HG03025 (cell line): ENCODE measurements at regions not wholly inside any gene's neighbourhood (a gene's known extent, or its start where the extent isn't known, plus 50 kb on each side); places are given as distances from the start of the nearest gene placed in this dataset.
"Not testable (repeated sequence)": the region's sequence is repeated elsewhere in the genome, so short reads cannot be mapped to it uniquely, and the experiment has no call there.

ENCODE experiments used
- ATAC-seq: cut with Tn5 transposase; IDR thresholded peaks from one replicate; pipeline ENCODE4 v1.9.1; 2021; ENCODE audit warnings: mild to moderate bottlenecking, moderate library complexity; ENCODE audit not compliant: unreplicated experiment, low FRiP score

DNA sequence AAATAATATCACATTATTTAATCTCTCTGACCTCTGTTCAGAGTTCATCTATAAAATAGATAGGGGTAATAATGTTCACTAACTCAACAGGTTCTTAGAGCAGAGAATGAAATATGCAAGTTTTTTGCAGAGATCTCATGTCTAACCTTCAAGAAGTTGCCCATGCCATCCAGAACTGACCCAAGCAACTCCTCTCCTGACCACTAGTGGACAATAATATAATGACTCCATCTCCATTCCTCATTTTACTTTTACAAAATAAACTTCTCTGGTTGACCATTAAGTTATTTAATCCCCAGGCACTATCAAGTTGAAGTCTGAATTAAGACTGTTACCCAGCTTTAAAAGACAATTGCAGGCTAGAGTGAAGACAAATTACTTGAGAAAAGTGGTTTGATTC, 382.6 kb downstream of the KCNA4 start:
- ATAC-seq: no peak

DNA sequence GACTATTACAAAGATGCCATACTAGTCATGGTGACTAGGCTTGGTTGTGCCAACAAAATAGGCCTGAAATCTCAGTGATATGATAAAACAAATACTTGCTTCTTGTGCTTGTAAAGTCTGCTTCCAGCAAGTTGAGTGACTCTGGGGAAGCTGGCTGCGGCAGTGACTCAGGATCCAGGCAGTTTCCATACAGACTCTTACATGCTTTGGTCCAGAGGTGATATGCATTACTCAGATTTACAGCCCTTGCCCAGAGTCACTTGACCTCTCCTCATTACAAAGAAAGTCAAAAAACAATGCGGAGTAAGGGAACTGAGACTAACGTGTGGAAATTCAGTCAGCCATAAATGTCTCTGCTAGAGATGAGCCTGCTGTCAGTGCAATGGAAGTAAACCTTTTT, 387.5 kb downstream of the KCNA4 start:
- no peak for ATAC-seq

DNA sequence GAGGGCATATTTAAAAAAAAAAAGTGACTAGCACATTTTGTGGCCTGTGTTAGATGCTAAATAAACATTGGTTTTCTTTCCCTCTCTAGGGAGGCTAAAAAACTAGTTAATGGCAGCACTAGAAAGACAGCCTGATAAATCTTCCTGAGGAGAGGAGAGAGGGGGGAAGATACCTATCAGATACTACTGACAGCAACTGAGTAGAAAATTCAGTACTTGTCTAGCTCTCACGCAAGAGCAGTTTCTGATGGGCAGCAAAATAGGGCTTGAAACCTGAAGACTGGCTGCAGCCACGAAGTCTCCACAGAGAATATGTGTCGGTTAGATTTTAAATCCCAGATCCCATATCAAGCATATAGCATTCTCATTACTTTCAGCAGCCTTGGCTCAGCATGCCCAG, 388.2 kb downstream of the KCNA4 start:
- no peak for ATAC-seq

DNA sequence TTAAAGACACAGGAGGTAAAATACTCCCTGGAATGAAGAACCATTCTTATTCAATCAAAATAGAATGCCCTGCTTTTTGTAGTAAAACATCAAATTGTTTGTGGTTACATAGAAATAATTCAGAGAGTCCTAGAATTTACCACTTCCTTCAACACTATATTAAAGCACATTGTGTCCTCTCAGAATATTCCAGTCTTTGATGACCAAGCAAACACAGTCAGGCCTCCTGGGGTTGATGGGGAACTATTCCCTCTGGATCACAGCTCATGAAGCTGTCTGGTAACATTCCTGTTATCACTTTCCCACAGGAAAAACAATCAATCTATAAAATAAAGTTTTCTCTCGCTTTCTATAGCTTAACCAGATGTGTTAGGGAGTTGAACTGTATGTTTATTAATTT, 389.3 kb downstream of the KCNA4 start:
- no peak for ATAC-seq

DNA sequence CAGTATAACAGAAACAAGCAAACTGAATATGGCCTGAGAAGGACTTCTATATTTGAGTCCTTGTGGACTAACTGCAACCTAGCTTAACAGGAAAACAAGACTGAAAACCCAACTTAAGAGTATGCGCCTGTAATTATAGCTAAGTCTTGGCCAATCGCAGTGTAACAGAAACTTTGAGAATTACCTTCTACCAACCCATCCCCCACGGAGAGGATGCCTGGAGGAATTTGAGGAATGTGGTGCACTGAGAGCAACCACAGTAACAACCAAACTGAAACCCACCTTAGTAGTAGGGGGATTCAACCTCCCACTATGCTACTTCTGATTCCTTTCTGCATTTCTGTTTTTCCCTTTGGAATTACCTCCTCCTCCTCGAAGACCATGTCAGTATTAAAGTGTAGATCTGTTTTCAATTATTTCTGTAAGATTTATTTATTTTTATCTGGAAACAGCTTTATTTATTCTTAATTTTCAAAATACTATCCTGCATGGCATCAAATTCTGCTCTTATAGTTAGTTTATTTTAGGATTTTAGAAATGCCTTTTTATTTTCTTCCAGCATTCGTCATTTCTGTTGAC, 393.6 kb downstream of the KCNA4 start:
- ATAC-seq: no peak

DNA sequence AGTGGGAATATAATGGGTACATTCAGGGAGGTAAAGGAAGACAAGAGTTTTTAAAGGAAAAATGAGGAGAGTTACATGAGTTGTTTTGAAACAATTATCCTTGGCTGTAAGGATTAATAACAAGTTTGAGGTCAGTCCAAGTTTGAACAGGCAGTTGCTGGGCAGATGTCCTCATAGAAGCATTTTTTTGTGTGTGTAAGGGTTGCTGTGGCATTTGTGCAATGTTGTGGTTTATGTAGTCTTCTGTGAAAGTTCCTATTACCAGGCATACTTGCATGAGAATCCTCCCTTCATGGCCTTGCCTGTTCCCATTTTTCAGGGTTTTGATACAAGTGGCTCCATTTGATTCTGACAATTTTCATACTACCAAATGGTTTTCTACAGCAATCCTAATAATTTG, 400.2 kb downstream of the KCNA4 start:
- ATAC-seq: no peak

DNA sequence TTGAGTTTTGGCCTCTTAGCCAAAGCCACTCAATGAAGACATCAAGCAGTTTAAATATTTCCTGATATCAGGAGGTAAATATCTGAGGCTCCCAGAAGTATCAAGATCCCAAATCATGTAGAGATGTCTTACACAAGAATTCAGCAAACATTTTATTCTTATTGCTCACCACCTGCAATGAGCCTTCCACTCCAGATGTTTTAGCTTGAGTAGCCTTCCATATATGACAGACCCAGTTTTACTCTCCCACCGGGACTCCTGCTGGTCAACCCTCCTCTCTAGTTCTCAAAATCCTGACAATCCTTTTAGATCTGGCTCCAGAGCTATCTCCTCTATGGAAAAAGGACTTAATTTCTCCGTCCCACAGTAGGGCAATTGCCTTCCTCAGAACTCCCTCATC, 404.4 kb downstream of the KCNA4 start:
- ATAC-seq: no peak

DNA sequence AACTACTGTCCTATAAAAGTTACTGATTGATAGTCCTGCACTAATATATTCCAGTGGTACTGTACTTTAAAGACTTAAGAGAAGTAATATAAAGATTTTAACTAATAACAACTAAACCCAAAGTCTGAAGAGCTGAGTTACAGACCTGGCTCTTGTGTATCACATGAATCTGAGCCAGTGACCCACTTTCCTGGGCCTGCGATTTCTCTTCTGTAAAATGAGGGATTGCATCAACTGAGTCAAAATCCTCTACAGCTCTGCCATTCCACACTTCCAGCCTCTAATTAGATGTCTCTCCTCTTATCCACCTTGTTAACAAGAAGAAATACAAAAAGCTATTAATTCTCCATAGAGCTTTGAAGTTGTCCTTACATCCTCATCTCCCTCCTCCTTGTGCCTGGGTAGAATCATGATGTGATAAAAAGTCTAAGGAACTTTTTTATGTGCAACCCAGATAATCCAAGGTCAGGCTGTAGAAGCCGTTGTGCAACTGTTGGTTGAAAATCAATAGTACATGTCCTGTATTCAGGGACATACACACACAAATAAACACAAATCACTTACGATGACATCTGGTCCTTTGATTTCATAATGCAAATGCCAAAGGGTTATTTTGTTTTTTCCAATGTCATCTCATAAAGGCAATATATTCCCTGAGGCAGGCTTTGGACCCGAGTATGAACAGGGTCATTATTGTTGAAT, 410.3 kb downstream of the KCNA4 start:
- no peak for ATAC-seq

DNA sequence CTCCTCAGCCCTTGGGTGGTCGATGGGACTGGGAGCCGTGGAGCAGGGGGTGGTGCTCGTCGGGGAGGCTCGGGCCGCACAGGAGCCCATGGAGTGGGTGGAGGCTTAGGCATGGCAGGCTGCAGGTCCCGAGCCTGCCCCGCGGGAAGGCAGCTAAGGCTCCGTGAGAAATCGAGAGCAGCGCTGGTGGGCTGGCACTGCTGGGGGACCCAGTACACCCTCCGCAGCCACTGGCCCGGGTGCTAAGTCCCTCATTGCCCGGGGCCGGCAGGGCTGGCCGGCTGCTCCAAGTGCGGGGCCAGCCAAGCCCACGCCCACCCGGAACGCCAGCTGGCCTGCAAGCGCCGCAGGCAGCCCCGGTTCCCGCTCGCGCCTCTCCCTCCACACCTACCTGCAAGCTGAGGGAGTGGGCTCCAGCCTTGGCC, 416.7 kb downstream of the KCNA4 start:
- ATAC-seq: not testable (repeated sequence)

DNA sequence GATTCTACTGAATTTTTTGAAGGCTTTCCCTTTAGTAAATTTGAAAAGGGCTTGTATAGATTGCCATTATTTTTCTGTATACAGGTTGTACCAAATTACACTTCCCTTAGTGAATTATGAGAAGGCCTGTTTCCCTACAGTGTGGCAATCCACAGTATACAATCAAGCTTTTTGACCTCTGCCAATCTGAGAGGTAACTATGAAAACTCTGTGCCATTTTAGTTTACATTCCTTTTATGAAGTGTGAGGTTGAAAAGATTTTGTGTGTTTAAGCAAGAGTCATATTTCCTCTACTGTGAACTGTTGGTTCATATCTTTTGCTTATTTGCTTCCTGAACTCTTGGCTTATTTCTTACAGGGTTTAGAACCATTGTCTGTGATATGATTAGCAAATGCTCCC, 432.5 kb downstream of the KCNA4 start:
- ATAC-seq: no peak

DNA sequence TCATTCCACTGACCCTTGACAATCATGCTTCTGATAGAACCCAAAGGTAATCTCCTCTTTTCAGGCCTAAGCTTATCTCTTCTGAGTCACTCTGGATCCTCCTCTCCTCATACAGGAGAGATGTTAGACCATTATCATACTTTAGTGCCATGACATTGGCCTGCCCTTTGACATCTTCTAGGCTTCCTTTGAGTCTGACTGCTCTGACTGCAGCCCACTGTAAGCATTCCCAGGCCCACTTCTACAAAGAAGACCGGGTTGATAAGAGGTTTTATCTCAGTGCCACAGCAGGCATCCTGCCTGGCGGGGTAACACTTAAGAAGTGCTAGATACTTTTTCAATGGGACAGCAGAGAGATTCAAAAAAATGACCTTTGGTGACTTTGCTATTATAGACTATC, 438.0 kb downstream of the KCNA4 start:
- ATAC-seq: no peak

DNA sequence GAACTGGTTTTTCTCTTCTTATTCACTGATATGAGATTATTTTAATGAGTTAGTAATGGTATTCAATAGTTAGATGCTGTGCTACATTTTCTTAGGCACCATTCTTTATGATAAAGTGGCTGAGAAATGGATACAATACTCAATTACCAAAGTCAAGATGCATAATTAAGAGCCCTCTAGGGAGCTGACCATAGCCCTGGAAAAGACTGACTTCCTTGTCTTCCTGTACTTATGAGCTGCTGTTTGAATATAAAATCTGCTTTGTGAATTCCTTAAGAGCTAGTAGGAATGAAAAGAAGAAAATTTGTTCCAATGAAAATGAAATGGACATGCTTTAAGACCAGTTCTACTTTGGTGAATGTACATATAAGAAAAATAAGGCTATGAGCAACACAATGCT, 452.3 kb downstream of the KCNA4 start:
- no peak for ATAC-seq

DNA sequence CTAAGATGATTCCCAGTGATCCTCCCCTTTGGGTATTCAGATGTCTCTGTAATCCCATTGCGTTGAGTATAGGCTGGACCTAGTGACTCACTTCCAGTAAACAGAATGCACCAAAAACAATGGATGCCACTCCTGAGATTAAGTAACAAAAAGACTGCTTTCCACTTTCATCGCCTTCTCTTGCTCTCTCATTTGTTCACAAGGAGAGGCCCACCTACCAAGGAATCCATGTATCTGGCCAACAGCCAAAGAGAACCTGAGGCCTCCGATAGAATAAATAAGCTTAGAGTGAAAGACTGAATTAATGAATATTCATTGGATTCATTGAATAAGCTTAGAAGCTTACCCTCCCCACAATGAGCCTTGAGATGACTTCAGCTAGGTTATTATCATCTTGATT, 454.6 kb downstream of the KCNA4 start:
- ATAC-seq: no peak

DNA sequence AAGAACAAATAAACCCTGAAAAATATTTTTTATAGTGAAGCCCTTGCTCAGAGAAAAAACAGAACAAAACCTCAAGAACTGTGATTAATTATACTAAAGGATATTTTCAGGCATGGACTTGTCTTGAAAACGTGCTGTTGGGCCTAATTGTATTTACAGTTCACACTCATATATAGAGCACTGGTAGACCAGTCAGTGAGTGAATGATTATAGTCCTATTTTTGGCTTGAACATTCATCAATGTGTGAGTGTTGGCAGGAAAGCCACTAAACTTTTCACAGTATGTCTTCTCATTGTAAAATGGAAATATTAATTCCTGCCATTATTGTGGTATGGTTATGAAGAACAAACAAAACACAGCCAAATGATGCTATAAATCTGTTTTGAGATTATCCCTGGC, 462.8 kb downstream of the KCNA4 start:
- no peak for ATAC-seq

DNA sequence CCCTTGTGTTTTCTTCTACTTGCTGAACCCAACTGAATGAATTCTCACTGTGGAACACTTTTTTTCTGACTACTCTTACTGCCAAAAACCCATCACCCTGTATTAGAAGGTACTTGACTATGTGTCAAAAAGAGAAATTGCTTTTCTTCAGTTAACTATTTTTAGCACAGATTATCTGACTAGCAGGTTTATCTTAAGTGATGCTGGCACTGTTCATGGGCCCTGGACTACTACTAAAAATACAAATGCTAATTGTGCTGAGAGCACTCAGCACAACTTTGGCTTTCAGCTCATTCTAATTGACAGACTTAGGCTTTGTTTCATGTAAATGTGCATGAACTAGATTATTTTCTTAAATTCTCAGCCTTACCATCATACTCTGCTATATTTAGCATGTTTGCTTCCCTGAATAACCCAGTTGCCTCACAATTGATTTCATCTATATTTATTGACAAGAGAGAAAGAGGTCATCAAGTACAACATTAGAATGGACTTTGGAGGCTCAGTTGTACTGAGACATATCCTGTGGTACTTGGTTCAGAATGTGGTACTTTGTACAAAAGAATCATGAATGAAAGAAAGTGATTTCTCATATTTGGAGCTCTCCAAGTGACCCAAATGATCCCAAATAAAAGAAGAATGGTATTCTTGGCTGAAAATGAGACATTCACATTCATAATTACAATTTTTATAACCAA, 478.3 kb downstream of the KCNA4 start:
- no peak for ATAC-seq

DNA sequence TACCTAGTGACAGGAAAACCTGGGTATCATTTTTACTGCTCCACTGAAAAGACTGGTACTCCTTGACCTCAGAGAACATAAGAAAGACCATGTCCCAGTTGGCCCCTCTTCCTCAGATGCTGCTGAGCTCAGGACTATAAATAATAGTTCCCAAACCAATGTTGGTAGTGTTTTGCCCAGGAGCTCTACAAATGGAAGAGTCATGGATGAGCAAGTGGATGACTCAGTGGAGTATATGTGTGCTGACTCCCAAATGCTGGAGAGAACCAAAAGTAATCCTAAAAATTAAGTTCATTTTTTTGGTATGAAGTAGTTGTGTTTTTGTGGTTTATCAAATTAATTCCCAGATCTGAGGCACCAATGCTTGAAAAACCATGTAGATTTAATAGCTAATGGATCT, 482.0 kb downstream of the KCNA4 start:
- no peak for ATAC-seq

DNA sequence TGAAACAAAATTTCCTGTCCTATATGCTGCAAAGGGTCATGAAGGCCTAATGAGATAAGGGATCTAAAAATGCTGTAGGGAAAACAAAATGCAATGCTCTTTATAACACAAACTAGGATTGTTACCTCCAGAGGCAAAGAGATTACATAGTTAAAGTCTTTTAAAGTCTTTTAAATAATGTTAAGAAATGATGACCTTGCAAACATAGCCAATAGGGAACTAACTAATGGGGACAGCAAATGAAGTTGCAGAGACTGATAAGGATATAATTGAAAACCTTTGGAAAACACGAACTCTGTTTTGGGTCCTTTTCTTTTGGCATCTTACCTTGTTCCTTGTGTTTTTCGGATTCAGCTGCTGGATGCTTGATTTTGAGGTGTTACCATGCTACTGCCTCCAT, 485.9 kb downstream of the KCNA4 start:
- no peak for ATAC-seq

DNA sequence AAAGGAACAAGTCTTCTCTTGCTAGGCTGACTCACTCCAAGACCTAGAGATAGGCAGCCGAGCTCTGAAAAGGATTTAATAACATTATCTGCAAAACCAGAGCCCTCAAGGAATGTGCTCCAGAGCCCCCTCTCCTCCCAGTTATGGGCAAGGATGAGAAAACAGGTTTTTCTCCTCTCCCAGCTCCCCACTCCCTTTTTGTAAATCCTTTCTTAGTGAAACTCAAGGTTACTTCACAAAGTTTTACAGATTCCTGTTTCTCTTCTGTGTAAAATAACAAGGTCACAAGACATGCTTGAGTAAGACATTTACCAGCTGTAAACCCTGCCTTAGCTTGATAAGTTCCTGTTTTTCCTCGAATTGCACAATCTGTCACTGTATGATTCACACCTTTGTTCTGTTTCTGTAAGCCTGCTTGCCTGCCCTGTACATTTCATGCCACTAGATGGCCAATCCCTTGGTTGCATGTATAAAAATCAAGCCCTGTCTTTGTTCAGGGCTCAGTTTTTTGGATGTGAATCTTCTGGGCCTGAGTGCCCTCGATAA, 489.4 kb downstream of the KCNA4 start:
- no peak for ATAC-seq

DNA sequence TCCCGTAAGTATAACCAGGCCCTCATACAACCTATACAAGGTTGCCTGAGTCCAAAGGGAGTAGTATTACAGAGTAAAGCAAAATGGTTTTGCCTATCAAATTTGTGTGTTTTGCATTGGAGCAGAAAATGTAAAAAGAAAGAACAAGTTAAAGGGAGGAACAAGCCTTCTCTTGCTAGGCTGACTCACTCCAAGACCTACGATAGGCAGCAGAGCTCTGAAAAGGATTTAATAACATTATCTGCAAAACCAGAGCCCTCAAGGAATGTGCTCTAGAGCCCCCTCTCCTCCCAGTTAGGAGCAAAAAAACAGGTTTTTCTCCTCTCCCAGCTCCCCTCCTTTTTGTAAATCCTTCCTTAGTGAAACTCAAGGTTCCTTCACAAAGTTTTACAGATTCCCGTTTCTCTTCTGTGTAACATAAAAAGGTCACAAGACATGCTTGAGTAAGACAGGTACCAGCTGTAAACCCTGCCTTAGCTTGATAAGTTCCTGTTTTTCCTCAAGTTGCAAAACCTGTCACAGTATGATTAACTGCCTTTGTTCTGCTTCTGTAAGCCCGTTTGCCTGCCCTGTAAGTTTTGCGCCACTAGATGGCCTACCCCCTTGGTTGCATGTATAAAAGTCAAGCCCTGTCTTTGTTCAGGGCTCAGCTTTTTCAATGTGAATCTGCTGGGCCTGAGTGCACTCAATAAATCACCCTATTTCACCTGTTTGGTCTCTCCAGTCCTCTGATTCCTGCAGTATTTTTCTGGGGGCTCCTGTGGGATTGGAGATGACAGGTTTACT, 498.2 kb downstream of the KCNA4 start:
- ATAC-seq: no peak

DNA sequence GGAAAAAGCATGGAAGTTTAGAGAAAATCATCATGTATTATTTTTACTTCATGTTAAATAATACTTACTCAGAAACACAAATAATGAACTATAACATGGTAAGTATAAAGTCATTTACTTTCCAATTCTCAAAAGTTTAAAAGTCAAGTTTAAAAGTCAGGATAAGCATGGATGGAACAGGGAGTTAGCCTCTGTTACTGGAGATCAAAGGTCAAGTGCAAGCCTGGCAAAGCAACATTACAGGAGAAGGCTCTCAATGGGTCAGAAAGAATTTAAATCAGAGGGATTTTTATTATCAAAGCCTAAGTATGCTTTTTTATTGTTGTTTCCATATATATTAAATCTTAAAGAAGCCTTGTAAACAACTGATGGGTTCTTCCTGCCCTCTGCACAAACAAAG, 505.4 kb downstream of the KCNA4 start:
- ATAC-seq: no peak

DNA sequence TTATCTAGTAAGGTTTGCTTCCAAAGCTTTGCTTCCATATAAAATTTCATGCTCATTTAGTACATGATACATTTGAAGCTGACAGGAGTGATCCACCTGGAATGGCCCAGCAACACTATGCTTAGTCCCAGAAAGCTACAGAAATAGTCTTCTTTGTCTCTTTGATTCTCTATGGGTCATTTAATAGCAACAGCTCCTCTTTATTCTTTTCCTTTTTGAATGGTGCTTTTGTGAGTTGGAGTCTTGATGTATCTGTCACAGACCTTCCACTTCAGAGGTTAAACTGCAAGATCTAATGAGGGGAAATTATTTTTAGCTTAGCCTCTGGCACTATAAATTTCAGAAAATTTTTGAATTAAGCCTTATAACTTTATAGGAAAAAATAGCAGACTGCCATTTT, 509.5 kb downstream of the KCNA4 start:
- ATAC-seq: no peak
